Stimulated activated CD4-positive, alpha-beta T cell treated with anti-CD3 and anti-CD28 coated beads, Interleukin-1b, Interleukin-23, amount 100 ng/mL, for 48 hours (primary cell): ENCODE measurements at regions not wholly inside any gene's neighbourhood (a gene's known extent, or its start where the extent isn't known, plus 50 kb on each side); places are given as distances from the start of the nearest gene placed in this dataset.
"Not testable (repeated sequence)": the region's sequence is repeated elsewhere in the genome, so short reads cannot be mapped to it uniquely, and the experiment has no call there.

Experiments used
- DNase-seq: peaks from one replicate; pipeline ENCODE4 v3.0.0-alpha.2; 2020

DNA sequence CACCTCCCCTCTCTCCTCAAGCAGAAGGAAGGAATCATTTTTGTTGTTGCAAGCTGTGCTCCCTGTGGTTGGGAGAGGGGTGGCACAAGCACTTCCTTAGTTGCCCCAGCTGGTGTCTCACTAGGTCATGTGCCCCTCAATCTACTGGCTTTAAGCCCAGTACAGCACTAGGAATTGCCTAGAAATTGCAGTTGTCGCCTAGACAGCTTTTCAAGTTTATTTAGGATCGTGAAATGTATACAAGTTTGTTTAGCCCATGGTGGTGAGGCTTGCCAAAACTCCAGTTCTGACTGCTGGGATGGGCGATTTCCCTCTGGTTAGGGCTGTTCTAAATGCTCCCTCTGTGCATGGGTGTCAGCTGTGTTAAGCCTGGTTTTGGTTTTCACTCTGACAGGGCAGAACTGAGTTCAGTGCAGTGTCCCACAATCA lies 126.8 kb upstream of the ZNF644 start:
- DNase-seq, result no peak

GRCh38 chr1:91141858-91142257 lies 120.0 kb upstream of the ZNF644 start:
- DNase-seq, result no peak

DNA sequence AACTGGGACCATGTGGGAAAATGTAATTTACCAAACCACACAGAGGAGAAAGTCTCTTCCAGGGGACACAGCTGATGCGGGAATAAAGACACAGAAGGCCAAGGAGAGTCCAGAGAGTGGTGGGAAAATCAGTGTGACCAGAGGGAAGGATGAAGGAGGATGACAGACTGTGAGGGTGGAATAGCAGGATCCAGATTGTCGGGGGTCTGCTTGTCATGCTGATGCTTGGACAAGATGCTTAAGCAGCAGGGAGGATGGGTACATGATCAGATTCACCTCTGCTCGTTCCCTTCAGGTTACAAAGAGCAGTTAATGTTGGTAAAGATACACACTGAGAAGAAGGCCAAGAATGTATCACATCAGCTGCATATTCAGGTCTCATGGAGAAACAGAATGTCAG lies 117.1 kb upstream of the ZNF644 start:
- DNase-seq, result no peak

DNA sequence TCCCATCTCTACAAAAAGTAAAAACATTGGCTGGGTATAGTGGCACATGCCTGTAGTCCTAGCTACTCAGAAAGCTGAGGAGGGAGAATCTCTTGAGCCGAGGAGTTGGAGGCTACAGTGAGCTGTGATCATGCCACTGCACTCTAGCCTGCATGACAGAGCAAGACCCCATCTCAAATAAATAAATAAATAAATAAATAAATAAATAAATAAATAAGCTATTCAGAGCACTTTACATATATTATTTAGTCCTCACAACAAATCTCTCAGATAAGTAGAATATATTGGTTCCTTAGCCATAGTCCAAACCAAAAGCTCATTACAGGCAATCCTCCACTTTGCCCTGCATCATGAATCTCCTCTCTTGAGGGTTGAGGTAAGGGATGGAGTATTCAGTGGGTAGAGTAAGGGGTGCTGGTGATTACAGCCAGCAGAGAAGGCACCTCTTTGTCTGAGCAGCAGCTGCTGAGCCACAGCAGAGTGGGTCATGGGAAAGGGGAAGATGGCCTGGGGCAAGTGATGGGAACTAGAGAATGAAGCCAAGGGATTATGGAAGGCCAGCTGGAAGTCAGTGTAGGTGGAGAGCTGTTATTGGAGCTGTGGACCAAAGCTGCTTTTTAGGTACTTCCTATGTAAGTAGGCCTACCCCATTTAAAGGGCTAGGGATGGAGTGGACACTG lies 115.5 kb upstream of the ZNF644 start:
- DNase-seq, result no peak

DNA sequence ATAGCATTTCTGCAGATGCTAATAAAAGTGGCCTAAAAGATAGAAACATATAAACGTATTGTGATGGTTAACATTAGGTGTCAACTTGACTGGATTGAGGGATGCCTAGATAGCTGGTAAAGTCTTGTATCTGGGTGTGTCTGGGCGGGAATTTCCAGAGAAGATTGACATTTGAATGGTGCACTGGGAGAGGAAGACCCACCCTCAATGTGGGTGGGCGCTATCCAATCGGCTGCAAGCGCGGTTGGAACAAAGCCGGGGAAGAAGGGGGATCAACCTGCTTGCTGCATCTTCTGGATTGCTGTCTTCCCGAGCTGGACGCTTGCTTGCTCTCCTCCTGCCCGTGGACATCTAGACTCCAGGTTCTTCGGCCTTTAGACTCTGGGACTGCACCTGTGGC lies 114.0 kb upstream of the ZNF644 start:
- DNase-seq, result no peak

DNA sequence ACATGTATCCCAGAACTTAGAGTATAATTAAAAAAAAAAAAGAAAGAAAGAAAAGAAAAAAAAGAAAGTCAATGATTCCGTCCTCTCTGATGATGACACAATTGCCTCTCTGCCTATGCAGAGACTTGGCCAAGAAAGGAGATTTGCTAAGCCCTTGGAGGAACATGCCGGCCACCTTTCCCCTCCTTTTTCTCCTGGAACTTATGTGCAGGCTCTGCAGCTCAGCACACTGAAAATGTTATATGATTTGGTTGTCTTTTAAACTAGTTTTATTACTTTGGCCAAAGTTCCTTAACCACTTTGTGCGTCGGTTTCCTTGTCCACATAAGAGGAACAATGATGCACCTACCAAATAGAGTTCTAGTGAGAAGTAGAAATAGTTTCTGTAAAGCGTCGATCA lies 111.4 kb upstream of the ZNF644 start:
- no peak for DNase-seq

GRCh38 chr1:91130256-91130985 lies 108.6 kb upstream of the ZNF644 start:
- DNase-seq, result no peak

- DNase-seq, result no peak
These were observed 107.6 kb upstream of the ZNF644 start for GRCh38 chr1:91129458-91129857.

DNA sequence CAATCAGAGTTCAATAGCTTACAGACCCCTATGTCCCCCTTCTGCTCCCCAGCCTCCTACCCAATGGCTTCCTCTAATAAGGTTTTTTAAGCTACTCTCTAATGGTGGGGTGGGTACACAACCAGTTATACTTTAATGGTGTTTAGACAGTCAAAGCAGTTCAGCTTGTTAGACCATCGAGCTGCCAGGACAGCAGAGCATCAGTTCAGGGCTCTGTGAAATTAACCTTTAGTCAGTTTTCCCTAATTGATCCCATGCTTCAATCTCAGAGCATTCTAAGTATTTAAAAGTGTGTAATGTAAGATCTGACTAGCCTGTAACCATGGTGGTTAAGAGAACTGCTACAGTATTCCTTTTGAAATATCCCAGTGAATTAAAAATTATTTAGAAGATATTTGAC lies 107.2 kb upstream of the ZNF644 start:
- DNase-seq, result no peak

- peak; percentile 68 for DNase-seq
These were observed 103.2 kb upstream of the ZNF644 start for GRCh38 chr1:91124989-91125417.

DNA sequence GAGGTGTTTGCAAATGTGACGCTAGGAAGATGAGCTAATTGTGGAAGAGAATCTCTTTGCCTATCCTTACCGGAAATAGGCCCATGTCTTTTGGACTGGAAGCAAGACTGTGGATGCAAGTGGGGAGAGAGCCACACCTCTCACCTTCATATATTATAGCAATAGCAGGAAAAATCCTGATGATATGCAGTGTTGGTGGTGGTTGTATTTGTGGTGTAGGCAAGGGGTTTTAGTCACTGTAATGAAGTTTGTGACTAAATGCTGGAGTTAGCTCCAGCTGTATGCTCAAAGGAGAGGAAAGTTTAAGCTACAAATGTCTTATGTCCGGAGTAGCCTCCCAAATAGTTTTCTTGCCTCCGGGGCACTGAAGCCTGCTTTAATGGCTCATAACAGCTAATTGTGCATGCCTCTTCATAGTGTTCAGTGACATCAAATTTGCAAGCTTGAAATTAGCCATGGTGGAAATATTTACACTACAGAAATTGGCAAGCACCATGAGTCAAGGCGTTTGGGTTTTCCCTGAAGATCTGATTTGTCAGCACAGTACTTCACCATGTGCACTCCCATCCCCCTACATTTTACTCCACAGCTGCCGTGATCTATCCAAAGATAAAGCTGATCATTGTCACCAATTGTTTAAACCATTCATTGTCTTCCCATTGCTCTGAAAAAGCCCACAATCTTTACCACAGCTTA lies 102.6 kb upstream of the ZNF644 start:
- DNase-seq, result peak; percentile 28

- DNase-seq, result peak; percentile 24
These were observed 101.9 kb upstream of the ZNF644 start for GRCh38 chr1:91123773-91124172.

DNA sequence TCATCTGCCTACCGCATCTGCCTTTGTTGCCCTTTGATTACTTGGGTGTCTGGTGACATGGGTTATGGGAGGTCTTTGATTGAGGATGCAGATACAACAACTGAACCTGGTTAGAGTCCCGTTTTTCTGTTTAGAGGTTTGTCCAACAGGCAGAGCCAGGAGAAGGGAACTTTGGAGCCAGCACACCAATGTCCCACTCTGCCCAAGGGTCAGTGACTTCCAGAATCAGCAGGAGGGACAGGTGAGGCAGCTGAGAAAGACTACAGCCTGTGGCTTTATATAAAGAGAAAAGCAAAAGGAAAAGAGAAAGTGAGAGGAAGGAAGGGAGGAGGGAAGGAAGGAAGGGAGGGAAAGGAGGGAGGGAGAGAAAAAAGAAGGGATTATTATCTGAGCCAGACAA lies 101.5 kb upstream of the ZNF644 start:
- no peak for DNase-seq

DNA sequence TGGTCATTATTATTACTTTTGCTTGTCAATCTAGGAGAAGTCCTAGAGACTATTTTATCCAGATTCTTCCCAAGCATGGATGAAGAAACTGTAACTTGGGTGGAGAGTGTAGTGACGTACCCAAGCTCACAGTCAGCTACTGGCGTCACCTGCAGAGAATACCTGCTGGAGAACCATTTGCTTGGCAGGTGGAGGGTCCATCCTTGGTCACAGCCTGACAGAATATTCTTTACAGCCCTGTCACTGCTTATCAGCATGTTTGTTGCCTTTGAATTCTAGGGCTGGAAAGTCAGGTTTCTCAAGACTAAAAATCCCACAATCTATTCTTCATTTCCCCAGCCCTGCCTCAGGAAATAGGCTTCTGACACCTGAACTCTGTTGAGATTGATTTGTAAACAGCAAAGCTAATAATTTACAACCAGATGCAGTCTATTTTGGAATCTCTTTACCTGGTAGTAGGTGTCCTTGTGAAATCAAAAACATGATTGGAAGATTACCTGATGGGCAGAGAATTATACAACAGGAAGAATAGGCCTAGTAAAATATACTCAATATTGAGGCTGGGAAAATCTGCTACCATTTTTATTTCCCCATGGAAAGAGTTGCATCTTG lies 100.4 kb upstream of the ZNF644 start:
- DNase-seq, result no peak

GRCh38 chr1:91121366-91121765 lies 99.5 kb upstream of the ZNF644 start:
- no peak for DNase-seq

GRCh38 chr1:91120936-91121335 lies 99.1 kb upstream of the ZNF644 start:
- no peak for DNase-seq

DNA sequence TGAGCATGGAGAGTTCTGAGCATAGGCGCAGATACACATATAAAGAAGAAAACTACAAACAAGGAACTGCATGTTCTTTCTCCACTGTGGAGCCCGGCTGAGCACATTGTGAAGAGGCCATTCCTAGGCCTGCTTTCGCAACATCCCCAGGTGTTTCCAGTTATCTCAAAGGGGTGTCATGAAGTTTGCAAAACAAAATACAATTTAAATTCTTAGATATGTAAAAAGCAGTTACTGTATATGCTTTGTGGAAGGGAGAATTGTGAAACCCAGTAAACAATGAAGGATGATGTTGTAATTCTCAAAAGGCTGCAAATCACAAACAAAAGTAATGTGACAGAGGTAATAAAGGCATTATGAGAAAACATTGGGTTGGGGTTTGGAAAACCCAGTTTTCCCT lies 98.6 kb upstream of the ZNF644 start:
- DNase-seq, result no peak

- no peak for DNase-seq
These were observed 82.9 kb upstream of the ZNF644 start for GRCh38 chr1:91104712-91105111.

DNA sequence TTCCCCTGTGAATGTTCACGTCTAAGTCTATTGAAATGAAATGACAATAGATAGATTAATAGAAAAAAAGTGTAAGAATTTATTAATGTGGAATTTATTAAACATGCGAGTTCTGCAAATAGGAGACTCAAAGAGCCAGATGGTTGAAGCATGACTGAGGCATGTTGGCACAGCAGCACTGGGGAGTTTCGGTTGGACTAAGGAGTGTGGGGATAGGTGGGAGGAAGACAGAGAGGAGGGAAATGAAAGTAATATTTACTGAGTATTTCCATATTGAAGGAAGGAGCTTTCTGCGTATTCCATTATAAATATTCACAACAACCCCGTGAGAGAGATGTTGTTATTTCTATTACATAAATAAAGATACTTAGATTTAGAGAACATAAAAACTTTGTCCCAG lies 79.5 kb upstream of the ZNF644 start:
- no peak for DNase-seq

DNA sequence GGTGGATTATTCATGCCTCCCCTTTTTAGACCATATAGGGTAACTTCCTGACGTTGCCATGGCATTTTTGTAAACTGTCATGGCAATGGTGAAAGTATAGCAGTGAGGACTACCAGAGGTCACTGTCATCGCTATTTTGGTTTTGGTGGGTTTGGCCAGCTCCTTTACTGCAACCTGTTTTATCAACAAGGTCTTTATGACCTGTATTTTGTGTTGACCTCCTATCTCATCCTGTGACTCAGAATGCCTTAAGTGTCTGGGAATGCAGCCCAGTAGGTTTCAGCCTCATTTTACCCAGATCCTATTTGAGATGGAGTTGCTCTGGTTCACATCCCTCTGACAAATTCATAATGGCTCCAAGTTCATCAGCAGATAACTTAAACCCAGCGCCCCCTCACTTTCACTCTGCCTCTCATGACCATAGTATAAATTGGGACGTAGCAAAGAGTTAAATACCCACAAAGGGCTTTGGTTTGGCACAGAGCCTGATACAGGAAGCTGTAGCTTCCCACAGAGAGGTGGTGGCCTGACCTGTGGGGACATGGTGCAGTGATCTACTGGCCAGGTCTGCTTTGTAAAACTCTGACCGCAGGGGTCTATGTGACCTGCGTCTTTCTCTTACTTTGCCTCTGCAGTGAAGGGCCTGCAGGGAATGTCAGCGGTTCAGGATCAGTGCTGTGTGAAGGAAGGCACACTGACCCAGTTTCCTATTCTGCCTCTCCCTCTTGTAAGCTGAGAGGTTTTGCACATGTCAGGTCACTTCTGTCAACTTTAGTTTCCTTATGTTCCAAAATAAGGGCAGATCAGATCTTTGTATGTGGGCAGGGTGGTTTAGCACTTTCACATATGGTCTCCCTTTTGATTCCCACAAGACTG lies 78.1 kb upstream of the ZNF644 start:
- DNase-seq, result no peak

DNA sequence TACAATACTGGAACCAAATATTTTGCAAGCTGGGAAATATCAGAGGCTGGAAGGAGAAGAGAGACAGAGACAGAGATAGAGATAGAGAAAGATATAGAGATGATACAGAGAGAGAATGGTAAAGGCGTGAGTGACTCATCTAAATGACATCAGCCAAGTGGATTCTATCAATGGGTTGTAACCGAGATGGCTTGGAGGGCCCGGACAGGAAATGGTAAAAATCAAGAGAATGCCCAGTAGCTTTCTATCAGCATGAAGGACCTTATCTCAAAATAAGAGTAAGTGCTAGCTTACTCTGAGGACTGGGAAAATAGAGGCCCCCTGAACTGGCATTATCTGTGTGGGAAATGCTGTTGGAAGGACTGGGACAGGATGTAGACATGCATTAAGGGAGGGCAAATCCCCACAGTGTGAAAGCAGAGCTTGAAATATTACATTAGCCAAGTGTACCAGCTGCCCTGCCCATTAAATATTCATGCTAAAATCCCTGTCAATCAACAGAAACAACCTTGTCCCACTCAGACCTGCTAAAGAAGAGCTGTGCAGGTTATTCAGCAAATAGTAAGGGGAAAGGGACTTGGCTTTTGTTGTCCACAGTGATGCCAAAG lies 76.6 kb upstream of the ZNF644 start:
- DNase-seq, result no peak

- DNase-seq, result not testable (repeated sequence)
These were observed 73.5 kb upstream of the ZNF644 start for GRCh38 chr1:91095321-91095720.
